CD14-positive monocyte (primary cell): ENCODE measurements at regions not wholly inside any gene's neighbourhood (a gene's known extent, or its start where the extent isn't known, plus 50 kb on each side); places are given as distances from the start of the nearest gene placed in this dataset.

ENCODE experiments used
- DNase-seq, 3 donors: peaks; one replicate each; pipeline ENCODE4 v3.0.0-alpha.2; 2011 to 2022
- H2AFZ ChIP-seq: 2 replicates; pipeline ENCODE4 v1.6.0; 2012; ENCODE audit warnings: mild to moderate bottlenecking, low read depth, low read length, inconsistent platforms; ENCODE audit not compliant: insufficient read depth, poor library complexity, severe bottlenecking
- H3K27ac ChIP-seq, 2 donors: 1 replicate in 1 of 2; 2 replicates in 1 of 2; pipeline ENCODE4 v1.5.1; 2012 to 2013; ENCODE audit warnings: low read length in 2 of 2, control low read depth in 1 of 2, inconsistent platforms in 1 of 2, low read depth in 1 of 2, mild to moderate bottlenecking in 1 of 2
- H3K27me3 ChIP-seq, 2 donors: one replicate each; pipeline versions ENCODE4 v1.6.0 to v1.6.1; 2011 to 2013; ENCODE audit warnings: low read length in 2 of 2; ENCODE audit not compliant: control insufficient read depth in 2 of 2, insufficient read depth in 2 of 2
- H3K36me3 ChIP-seq, 2 donors: replicated peaks in 1 of 2; 1 replicate in 1 of 2; 2 replicates in 1 of 2; pipeline versions ENCODE4 v1.5.1 to v1.6.1; 2012 to 2013; ENCODE audit warnings: low read length in 2 of 2, control low read depth in 1 of 2, inconsistent platforms in 1 of 2, mild to moderate bottlenecking in 1 of 2; ENCODE audit not compliant: insufficient read depth in 2 of 2, control insufficient read depth in 1 of 2
- H3K4me1 ChIP-seq, 2 donors: 1 replicate in 1 of 2; 2 replicates in 1 of 2; pipeline versions ENCODE4 v1.5.1 to v1.6.1; 2012 to 2013; ENCODE audit warnings: low read length in 2 of 2, control low read depth in 1 of 2, inconsistent platforms in 1 of 2, mild to moderate bottlenecking in 1 of 2, moderate library complexity in 1 of 2; ENCODE audit not compliant: insufficient read depth in 2 of 2, control insufficient read depth in 1 of 2
- H3K4me2 ChIP-seq: replicated peaks from 2 replicates; pipeline ENCODE3; 2012; ENCODE audit warnings: low read length, moderate library complexity, mild to moderate bottlenecking; ENCODE audit not compliant: poor library complexity, severe bottlenecking; ENCODE audit errors: extremely low read depth
- H3K4me3 ChIP-seq, 3 experiments: fragments of 200-600 bp in 1 of 3; sonication (generic) in 1 of 3; replicated peaks in 1 of 3; 1 replicate in 2 of 3; 2 replicates in 1 of 3; pipeline ENCODE4 v1.5.1; 2011 to 2013; ENCODE audit warnings: low read length in 3 of 3, mild to moderate bottlenecking in 3 of 3, control low read depth in 2 of 3, low read depth in 2 of 3, inconsistent platforms in 1 of 3, moderate library complexity in 1 of 3
- H3K79me2 ChIP-seq: 2 replicates; pipeline ENCODE4 v1.6.0; 2012; ENCODE audit warnings: mild to moderate bottlenecking, control low read depth, inconsistent platforms, low read length, moderate library complexity; ENCODE audit not compliant: insufficient read depth
- H3K9ac ChIP-seq: 2 replicates; pipeline ENCODE4 v1.6.0; 2017; ENCODE audit warnings: low read length, mild to moderate bottlenecking; ENCODE audit not compliant: insufficient read depth, poor library complexity, severe bottlenecking
- H3K9me3 ChIP-seq, 2 donors: replicated peaks in 1 of 2; 1 replicate in 1 of 2; 2 replicates in 1 of 2; pipeline versions ENCODE4 v1.5.1 to v1.6.1; 2012 to 2013; ENCODE audit warnings: low read length in 2 of 2, control low read depth in 1 of 2; ENCODE audit not compliant: control insufficient read depth in 1 of 2, insufficient read depth in 1 of 2
- H4K20me1 ChIP-seq: 2 replicates; pipeline ENCODE4 v1.6.0; 2012; ENCODE audit warnings: mild to moderate bottlenecking, low read length, control low read depth, moderate library complexity; ENCODE audit not compliant: insufficient read depth
- H3K27ac Mint-ChIP-seq, 7 donors: one replicate each; pipeline ENCODE4 v1.8.0; 2020; ENCODE audit warnings: mild to moderate bottlenecking in 7 of 7, mixed read lengths in 7 of 7, moderate library complexity in 6 of 7, inconsistent platforms in 2 of 7
- H3K27me3 Mint-ChIP-seq, 3 donors: one replicate each; pipeline ENCODE4 v1.8.0; 2021 to 2022; ENCODE audit warnings: low read depth in 3 of 3, mild to moderate bottlenecking in 3 of 3, mixed read lengths in 3 of 3, moderate library complexity in 3 of 3, inconsistent platforms in 1 of 3
- H3K36me3 Mint-ChIP-seq, 2 donors: one replicate each; pipeline ENCODE4 v1.8.0; 2020; ENCODE audit warnings: mixed read lengths in 2 of 2, inconsistent platforms in 1 of 2, mild to moderate bottlenecking in 1 of 2
- H3K4me1 Mint-ChIP-seq: one replicate; pipeline ENCODE4 v1.8.0; 2020; ENCODE audit warnings: mild to moderate bottlenecking, mixed read lengths
- H3K4me3 Mint-ChIP-seq, 2 donors: one replicate each; pipeline ENCODE4 v1.8.0; 2020; ENCODE audit warnings: mild to moderate bottlenecking in 2 of 2, mixed read lengths in 2 of 2, moderate library complexity in 1 of 2
- H3K9me3 Mint-ChIP-seq, 7 donors: one replicate each; pipeline ENCODE4 v1.8.0; 2020 to 2022; ENCODE audit warnings: mixed read lengths in 7 of 7, mild to moderate bottlenecking in 6 of 7, moderate library complexity in 6 of 7, inconsistent platforms in 2 of 7
- WGBS: methylation state at CpG from one replicate; pipeline ENCODE4 v1.1.5; 2013; ENCODE audit warnings: missing lambda C conversion rate; ENCODE audit not compliant: insufficient coverage; 5-methylcytosine and 5-hydroxymethylcytosine counted together
- intact Hi-C, 2 donors: fragments of 100-400 bp; cut with micrococcal nuclease; formaldehyde crosslinking; loops; one replicate each; pipeline versions ENCODE4 v1.15.0 to v1.15.1; 2023
- TF ChIP-seq, protein P1 (sequence below): fragments of 200-600 bp; IDR thresholded peaks from one replicate; pipeline ENCODE4 v1.8.0; 2022; ENCODE audit warnings: antibody characterized with exemption, mild to moderate bottlenecking

DNA sequence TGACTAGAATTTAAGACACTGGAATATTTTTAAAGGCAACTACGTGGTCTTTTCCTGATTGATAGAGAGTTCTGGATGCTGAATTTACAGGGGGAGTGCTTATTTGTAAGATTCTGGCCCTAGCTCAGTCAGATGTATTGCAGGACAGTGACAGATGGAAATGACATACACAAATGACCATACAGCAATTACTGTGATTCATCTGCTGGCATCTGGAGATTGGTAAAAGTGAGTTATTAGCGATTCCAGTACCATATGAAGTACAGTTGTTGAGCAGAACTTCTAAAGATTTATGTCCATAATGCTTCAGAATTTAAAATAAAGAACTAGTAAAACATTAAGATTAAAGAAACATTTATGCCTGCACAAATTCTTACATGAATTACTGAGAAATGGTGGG is 243.2 kb downstream of the CRPPA start:
- H3K27ac Mint-ChIP-seq, result no peak overlapping the region
- TF ChIP-seq, protein P1, sequence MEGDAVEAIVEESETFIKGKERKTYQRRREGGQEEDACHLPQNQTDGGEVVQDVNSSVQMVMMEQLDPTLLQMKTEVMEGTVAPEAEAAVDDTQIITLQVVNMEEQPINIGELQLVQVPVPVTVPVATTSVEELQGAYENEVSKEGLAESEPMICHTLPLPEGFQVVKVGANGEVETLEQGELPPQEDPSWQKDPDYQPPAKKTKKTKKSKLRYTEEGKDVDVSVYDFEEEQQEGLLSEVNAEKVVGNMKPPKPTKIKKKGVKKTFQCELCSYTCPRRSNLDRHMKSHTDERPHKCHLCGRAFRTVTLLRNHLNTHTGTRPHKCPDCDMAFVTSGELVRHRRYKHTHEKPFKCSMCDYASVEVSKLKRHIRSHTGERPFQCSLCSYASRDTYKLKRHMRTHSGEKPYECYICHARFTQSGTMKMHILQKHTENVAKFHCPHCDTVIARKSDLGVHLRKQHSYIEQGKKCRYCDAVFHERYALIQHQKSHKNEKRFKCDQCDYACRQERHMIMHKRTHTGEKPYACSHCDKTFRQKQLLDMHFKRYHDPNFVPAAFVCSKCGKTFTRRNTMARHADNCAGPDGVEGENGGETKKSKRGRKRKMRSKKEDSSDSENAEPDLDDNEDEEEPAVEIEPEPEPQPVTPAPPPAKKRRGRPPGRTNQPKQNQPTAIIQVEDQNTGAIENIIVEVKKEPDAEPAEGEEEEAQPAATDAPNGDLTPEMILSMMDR, result no peak
- H3K27ac ChIP-seq, result no peak overlapping the region
- H3K4me3 ChIP-seq, result no peak overlapping the region
- H3K4me2 ChIP-seq, result no peak overlapping the region
- no peak overlapping the region for H2AFZ ChIP-seq
- DNase-seq, result no peak
- H3K9me3 ChIP-seq, result no peaks in the 10 kb centered on the region
- no peaks in the 10 kb centered on the region for H3K27me3 ChIP-seq
- H3K4me3 Mint-ChIP-seq, result no peak overlapping the region
- no peaks in the 10 kb centered on the region for H3K4me1 Mint-ChIP-seq
- H3K79me2 ChIP-seq, result no peaks in the 10 kb centered on the region
- no peaks in the 10 kb centered on the region for H3K36me3 Mint-ChIP-seq
- no peaks in the 10 kb centered on the region for H3K36me3 ChIP-seq
- WGBS, result no CpG with 5 or more reads among the region's 2 CpGs
- no peaks in the 10 kb centered on the region for H4K20me1 ChIP-seq
- intact Hi-C loops, result no loop called here
- H3K9ac ChIP-seq, result no peak overlapping the region
- H3K4me1 ChIP-seq, result no peaks in the 10 kb centered on the region
- H3K27me3 Mint-ChIP-seq, result no peaks in the 10 kb centered on the region
- peaks cover 0 to 2% (median 0%) of the 10 kb centered on the region in 7 donors for H3K9me3 Mint-ChIP-seq

DNA sequence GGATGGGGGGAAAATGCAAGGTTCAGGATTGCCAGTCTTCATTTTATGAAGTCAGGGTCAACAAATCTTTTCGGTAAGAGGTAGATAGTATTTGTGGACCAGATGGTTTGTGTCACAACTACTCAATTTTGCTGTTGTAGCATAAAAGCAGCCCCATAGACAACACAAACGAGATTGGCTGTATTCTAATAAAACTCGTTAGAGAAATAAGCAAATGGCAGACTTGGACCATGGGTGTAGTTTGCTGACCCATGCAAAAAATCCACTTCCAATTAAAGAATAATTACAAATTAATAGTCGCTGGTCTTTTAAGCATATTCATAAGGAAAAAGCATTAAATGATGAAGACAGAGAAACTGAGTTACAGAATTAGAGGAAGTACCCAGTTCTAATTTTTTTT is 247.1 kb downstream of the CRPPA start:
- Histone ChIP-seq H3K9ac (no peak overlapping the region), H3K4me3 (no peak overlapping the region), H3K27ac (no peak overlapping the region), H3K27me3 (no peaks in the 10 kb centered on the region), H3K9me3 (peaks cover 0 to 9% of the 10 kb centered on the region in 2 donors), H2AFZ (no peak overlapping the region), H3K79me2 (no peaks in the 10 kb centered on the region), H4K20me1 (no peaks in the 10 kb centered on the region), H3K36me3 (no peaks in the 10 kb centered on the region), H3K4me1 (peaks cover 0 to 3% of the 10 kb centered on the region in 2 donors), H3K4me2 (no peak overlapping the region)
- Mint-ChIP-seq H3K9me3 (peaks cover 0 to 8% (median 4%) of the 10 kb centered on the region in 7 donors), H3K4me1 (peaks cover 5% of the 10 kb centered on the region), H3K27me3 (no peaks in the 10 kb centered on the region), H3K36me3 (no peaks in the 10 kb centered on the region), H3K4me3 (no peak overlapping the region), H3K27ac (no peak overlapping the region)
- DNase-seq, result no peak
- intact Hi-C loops, result no loop called here
- TF ChIP-seq, protein P1, result no peak
- no CpG with 5 or more reads among the region's 4 CpGs for WGBS
